Gastrocnemius medialis (tissue), 4 donors: ENCODE measurements at regions not wholly inside any gene's neighbourhood (a gene's known extent, or its start where the extent isn't known, plus 50 kb on each side); places are given as distances from the start of the nearest gene placed in this dataset.

Source experiments
- ATAC-seq, 2 donors: fragments of 150-250 bp; one replicate each; pipeline ENCODE4 v1.9.1; 2016
- DNase-seq, 2 donors: peaks; one replicate each; pipeline ENCODE4 v3.0.0-alpha.2; 2019
- H3K27ac ChIP-seq, 4 donors: fragments of 200-600 bp; sonication (generic); 1 replicate in 1 of 4; 2 replicates in 3 of 4; pipeline ENCODE4 v1.5.1; 2016 to 2018; ENCODE audit warnings: mild to moderate bottlenecking in 2 of 4, moderate library complexity in 1 of 4
- H3K27me3 ChIP-seq, 3 donors: fragments of 200-600 bp; sonication (generic) in 2 of 3; 1 replicate in 1 of 3; 2 replicates in 2 of 3; pipeline versions ENCODE4 v1.5.1 to v1.6.0; 2016 to 2019; ENCODE audit warnings: mild to moderate bottlenecking in 1 of 3, moderate library complexity in 1 of 3
- H3K36me3 ChIP-seq, 2 donors: fragments of 200-600 bp; sonication (generic) in 1 of 2; one replicate each; pipeline ENCODE4 v1.5.1; 2017 to 2018
- H3K4me1 ChIP-seq, 2 donors: fragments of 200-600 bp; sonication (generic) in 1 of 2; one replicate each; pipeline ENCODE4 v1.5.1; 2016 to 2017; ENCODE audit warnings: mild to moderate bottlenecking in 2 of 2
- H3K4me3 ChIP-seq, 4 donors: fragments of 200-600 bp; sonication (generic) in 3 of 4; 1 replicate in 1 of 4; 2 replicates in 3 of 4; pipeline ENCODE4 v1.5.1; 2016 to 2019; ENCODE audit warnings: mild to moderate bottlenecking in 2 of 4
- H3K9me3 ChIP-seq, 3 donors: fragments of 200-600 bp; sonication (generic) in 2 of 3; 1 replicate in 1 of 3; 2 replicates in 2 of 3; pipeline ENCODE4 v1.5.1; 2016 to 2019
- POLR2A ChIP-seq, 2 donors: fragments of 450-650 bp; IDR thresholded peaks; one replicate each; pipeline ENCODE4 v1.6.1; 2017; ENCODE audit warnings: antibody characterized with exemption in 2 of 2, mild to moderate bottlenecking in 2 of 2, moderate library complexity in 2 of 2
- in situ Hi-C, 4 donors: fragments of 200-750 bp; cut with MboI; loops; one replicate each; pipeline versions ENCODE4 v1.15.0 to v1.8.0; 2017; ENCODE audit warnings: low sequenced_read_pairs in 4 of 4
- intact Hi-C: fragments of 100-400 bp; cut with DNase I; formaldehyde crosslinking; loops from one replicate; pipeline ENCODE4 v1.15.1; 2023; ENCODE audit warnings: low total_unique reads
- TF ChIP-seq, protein P1 (sequence below), 5 experiments: fragments of 450-650 bp in 3 of 5; fragments of 200-600 bp in 2 of 5; sonication (generic) in 2 of 5; IDR thresholded peaks in 4 of 5; conservative IDR thresholded peaks in 1 of 5; 1 replicate in 4 of 5; 2 replicates in 1 of 5; pipeline ENCODE4 v1.5.1; 2016 to 2019; ENCODE audit warnings: antibody characterized with exemption in 5 of 5, mild to moderate bottlenecking in 3 of 5, moderate library complexity in 3 of 5

DNA sequence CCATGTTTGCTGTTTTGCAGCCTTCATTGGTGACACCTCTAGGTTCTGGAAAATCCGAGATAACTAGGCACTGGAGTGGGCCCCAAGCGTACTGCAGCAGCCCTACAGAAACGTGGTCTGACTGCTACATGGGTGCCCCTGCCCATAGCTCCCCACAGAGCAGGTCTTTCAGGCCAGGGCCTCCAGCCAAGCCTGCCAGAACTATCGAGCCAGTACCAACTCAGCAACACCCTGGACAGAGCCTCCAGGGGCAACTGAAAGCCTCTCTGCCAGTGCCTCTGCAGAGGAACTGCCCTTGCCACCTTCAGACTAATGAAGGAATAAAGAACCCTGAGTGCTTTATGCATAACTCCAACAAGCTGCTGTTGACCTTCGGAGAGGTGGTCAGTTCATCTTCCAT is 111.1 kb upstream of the PPP3CA start:
- DNase-seq (no peak), ATAC-seq (no peak)
- Histone ChIP-seq H3K27ac (no peak overlapping the region), H3K27me3 (no peaks in the 10 kb centered on the region), H3K4me3 (no peak overlapping the region), H3K36me3 (no peaks in the 10 kb centered on the region), H3K9me3 (no peaks in the 10 kb centered on the region), H3K4me1 (no peaks in the 10 kb centered on the region)
- TF ChIP-seq POLR2A (IDR thresholded peaks at IDR 0.05), result no peak
- TF ChIP-seq, protein P1, sequence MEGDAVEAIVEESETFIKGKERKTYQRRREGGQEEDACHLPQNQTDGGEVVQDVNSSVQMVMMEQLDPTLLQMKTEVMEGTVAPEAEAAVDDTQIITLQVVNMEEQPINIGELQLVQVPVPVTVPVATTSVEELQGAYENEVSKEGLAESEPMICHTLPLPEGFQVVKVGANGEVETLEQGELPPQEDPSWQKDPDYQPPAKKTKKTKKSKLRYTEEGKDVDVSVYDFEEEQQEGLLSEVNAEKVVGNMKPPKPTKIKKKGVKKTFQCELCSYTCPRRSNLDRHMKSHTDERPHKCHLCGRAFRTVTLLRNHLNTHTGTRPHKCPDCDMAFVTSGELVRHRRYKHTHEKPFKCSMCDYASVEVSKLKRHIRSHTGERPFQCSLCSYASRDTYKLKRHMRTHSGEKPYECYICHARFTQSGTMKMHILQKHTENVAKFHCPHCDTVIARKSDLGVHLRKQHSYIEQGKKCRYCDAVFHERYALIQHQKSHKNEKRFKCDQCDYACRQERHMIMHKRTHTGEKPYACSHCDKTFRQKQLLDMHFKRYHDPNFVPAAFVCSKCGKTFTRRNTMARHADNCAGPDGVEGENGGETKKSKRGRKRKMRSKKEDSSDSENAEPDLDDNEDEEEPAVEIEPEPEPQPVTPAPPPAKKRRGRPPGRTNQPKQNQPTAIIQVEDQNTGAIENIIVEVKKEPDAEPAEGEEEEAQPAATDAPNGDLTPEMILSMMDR (IDR thresholded peaks at IDR 0.05 in 4 of 5, conservative IDR thresholded peaks at IDR 0.05 in 1 of 5), result no peak
- intact Hi-C loops (no loop called here), in situ Hi-C loops (no loop called here)

DNA sequence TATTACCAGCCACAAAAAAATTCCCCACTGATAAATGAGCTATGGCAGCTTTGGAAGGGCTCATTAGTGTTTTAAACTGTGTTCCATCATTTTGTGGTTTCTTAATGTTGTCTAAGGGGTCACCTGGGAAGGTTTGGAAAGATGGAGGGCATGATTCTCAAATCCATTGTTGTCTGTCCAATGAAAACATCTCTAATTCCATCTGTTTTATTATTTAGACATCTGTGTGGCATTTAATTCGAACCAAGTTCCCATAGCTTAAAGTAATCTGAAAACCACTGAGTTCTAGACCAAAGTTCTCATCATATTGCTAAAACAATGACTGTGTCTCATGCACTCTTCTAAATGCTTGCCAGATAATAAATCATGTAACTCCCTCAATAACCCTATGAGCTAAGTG is 103.8 kb upstream of the PPP3CA start:
- Histone ChIP-seq H3K4me3 (no peak overlapping the region), H3K9me3 (no peaks in the 10 kb centered on the region), H3K4me1 (no peaks in the 10 kb centered on the region), H3K27me3 (no peaks in the 10 kb centered on the region), H3K36me3 (no peaks in the 10 kb centered on the region), H3K27ac (no peak overlapping the region)
- in situ Hi-C loops (no loop called here), intact Hi-C loops (no loop called here)
- ATAC-seq (no peak), DNase-seq (no peak)
- TF ChIP-seq, protein P1 (IDR thresholded peaks at IDR 0.05 in 4 of 5, conservative IDR thresholded peaks at IDR 0.05 in 1 of 5), result no peak
- TF ChIP-seq POLR2A (IDR thresholded peaks at IDR 0.05), result no peak

GRCh38 chr4:101441446-101441845 is 94.1 kb upstream of the PPP3CA start:
- no peak overlapping the region for H3K27ac ChIP-seq
- TF ChIP-seq POLR2A (IDR thresholded peaks at IDR 0.05), result no peak
- TF ChIP-seq, protein P1 (IDR thresholded peaks at IDR 0.05 in 4 of 5, conservative IDR thresholded peaks at IDR 0.05 in 1 of 5), result no peak
- in situ Hi-C loops, result no loop called here

DNA sequence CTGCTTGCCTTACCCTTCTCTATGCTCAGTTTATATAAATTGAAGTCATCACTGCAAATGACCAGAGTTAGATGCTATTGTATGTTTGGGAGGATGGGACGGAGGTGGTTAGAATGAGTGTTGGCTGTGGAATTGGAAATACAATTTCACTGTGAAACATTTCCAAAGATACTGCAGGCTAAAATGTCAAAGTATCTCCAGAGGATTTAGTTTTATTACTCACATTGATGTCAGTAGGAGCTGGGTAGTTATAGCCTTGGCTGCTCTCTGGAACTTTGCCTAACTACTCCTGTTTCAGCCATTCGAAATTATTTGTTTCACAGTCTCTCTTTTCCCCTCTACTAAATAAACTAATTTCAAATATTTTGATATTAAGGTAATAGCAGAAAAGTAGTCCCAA is 92.6 kb upstream of the PPP3CA start:
- in situ Hi-C loops (no loop called here), intact Hi-C loops (no loop called here)
- Histone ChIP-seq H3K9me3 (no peaks in the 10 kb centered on the region), H3K4me3 (no peak overlapping the region), H3K27me3 (no peaks in the 10 kb centered on the region), H3K27ac (no peak overlapping the region), H3K36me3 (no peaks in the 10 kb centered on the region), H3K4me1 (peaks cover 3 to 8% of the 10 kb centered on the region in 2 donors)
- DNase-seq (no peak), ATAC-seq (no peak)
- TF ChIP-seq POLR2A (IDR thresholded peaks at IDR 0.05), result no peak
- TF ChIP-seq, protein P1 (IDR thresholded peaks at IDR 0.05 in 4 of 5, conservative IDR thresholded peaks at IDR 0.05 in 1 of 5), result no peak

More at GRCh38 chr4:101441446-101441845, 94.1 kb upstream of the PPP3CA start:
- ATAC-seq, result no peak
- Histone ChIP-seq H3K27me3 (no peaks in the 10 kb centered on the region), H3K36me3 (no peaks in the 10 kb centered on the region), H3K9me3 (no peaks in the 10 kb centered on the region), H3K4me3 (no peak overlapping the region), H3K4me1 (peaks cover 3 to 8% of the 10 kb centered on the region in 2 donors)
- DNase-seq, result no peak
- intact Hi-C loops, result no loop called here

DNA sequence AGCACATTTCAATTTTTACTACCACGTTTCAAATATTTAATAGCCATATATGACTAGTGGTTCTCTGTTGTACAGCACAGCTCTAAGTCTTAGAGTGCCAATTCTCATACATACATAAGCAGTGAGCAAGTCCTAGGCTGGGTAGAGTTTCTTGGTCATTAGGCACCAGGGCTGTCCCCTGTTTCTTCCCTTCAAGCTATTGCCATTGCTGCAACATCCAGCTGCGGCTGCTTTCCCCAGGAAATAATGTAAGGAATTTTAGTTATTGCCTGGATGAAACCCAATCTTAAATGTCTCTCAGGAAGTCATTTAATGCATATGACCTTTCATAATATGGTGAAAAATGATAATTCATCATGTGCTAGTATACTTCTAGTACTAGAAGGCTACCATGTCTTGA is 74.1 kb upstream of the PPP3CA start:
- ATAC-seq (no peak), DNase-seq (no peak)
- Histone ChIP-seq H3K4me3 (no peak overlapping the region), H3K27ac (no peak overlapping the region), H3K36me3 (no peaks in the 10 kb centered on the region), H3K9me3 (no peaks in the 10 kb centered on the region), H3K4me1 (no peaks in the 10 kb centered on the region), H3K27me3 (no peaks in the 10 kb centered on the region)
- in situ Hi-C loops, result no loop called here
- intact Hi-C loops, result no loop called here
- no peak for TF ChIP-seq POLR2A (IDR thresholded peaks at IDR 0.05)
- TF ChIP-seq, protein P1 (IDR thresholded peaks at IDR 0.05 in 4 of 5, conservative IDR thresholded peaks at IDR 0.05 in 1 of 5), result no peak
